SK-N-MC (cell line): ENCODE measurements at regions not wholly inside any gene's neighbourhood (a gene's known extent, or its start where the extent isn't known, plus 50 kb on each side); places are given as distances from the start of the nearest gene placed in this dataset.

Source experiments
- EZH2 ChIP-seq: fragments of 200-600 bp; sonication (generic); IDR thresholded peaks from one replicate; pipeline ENCODE4 v1.6.1; 2017; ENCODE audit warnings: antibody characterized with exemption
- FOXP2 ChIP-seq: optimal IDR thresholded peaks from 2 replicates; pipeline ENCODE3; 2011; ENCODE audit warnings: mild to moderate bottlenecking, moderate library complexity; ENCODE audit not compliant: insufficient read depth; ENCODE audit errors: extremely low read length, control extremely low read depth
- POLR2AphosphoS5 ChIP-seq: IDR thresholded peaks from 2 replicates; pipeline ENCODE4 v1.6.1; 2012; ENCODE audit warnings: mild to moderate bottlenecking, low read depth, low read length, borderline replicate concordance

GRCh38 chr6:92962846-92963245 is 456.5 kb downstream of the EPHA7 start:
- no peak for TF ChIP-seq EZH2
- TF ChIP-seq FOXP2, result no peak
- TF ChIP-seq POLR2AphosphoS5, result no peak
